ENCODE measurements at regions not wholly inside any gene's neighbourhood (a gene's known extent, or its start where the extent isn't known, plus 50 kb on each side); places are given as distances from the start of the nearest gene placed in this dataset.

DNA sequence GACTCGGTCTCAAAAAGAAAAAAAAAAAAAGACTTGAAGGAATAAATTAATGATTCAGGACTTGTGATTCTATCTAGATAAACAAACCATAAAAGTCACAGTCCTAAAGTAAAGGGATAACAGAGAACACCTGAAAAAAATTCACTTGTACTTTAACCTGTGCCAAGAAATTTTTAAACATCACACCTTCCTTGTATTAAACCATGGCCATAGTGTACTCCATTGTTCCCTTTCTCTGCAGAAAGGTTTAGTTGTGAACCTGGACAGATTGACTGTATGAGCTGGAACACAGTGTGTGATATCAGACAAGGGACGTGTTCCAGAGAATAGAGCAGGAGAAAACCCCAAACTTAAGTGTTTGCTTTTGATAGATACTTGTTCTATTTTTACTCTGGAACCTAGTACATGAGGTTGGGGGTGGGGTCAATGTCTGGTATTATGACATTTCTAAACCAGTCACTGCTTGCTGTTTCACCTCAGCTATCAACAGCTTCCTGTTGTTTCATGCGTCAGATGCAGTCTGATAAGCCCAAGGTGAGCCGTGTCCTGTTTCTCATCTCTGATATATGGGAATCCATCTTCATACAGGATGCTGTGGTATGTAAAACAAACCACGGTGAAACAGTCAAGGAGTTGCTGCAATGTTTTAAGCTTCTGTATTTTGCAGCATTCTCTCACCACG lies 62.5 kb upstream of the ITGA1 start:
- H3K4me3 ChIP-seq (ENCODE audit: low read depth, low read length): no peak overlapping the region
- TF ChIP-seq, protein P1, sequence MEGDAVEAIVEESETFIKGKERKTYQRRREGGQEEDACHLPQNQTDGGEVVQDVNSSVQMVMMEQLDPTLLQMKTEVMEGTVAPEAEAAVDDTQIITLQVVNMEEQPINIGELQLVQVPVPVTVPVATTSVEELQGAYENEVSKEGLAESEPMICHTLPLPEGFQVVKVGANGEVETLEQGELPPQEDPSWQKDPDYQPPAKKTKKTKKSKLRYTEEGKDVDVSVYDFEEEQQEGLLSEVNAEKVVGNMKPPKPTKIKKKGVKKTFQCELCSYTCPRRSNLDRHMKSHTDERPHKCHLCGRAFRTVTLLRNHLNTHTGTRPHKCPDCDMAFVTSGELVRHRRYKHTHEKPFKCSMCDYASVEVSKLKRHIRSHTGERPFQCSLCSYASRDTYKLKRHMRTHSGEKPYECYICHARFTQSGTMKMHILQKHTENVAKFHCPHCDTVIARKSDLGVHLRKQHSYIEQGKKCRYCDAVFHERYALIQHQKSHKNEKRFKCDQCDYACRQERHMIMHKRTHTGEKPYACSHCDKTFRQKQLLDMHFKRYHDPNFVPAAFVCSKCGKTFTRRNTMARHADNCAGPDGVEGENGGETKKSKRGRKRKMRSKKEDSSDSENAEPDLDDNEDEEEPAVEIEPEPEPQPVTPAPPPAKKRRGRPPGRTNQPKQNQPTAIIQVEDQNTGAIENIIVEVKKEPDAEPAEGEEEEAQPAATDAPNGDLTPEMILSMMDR (IDR thresholded peaks at IDR 0.05; ENCODE audit: low read depth, low read length): no peak

DNA sequence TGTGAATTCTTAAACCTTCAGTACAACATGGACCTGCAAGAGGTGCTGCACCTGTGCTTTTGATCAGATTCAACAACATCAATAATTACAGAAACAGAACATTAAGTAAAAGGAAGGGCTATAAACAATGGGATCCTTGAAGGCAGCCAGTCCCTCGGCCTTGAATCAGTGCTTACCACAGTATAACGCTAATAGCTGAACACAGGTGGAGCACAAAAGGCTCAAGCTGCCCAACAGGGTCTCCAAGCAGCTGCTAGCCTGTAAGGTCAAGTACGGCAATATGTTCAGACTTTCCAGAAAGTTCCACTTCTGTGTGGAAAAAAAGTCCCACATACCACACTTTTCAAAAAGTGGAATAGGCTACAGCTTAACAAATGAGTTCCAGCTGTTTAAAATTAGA lies 61.9 kb upstream of the ITGA1 start:
- TF ChIP-seq, protein P1 (IDR thresholded peaks at IDR 0.05; ENCODE audit: low read depth, low read length): no peak
- no peak overlapping the region for H3K4me3 ChIP-seq (ENCODE audit: low read depth, low read length)

DNA sequence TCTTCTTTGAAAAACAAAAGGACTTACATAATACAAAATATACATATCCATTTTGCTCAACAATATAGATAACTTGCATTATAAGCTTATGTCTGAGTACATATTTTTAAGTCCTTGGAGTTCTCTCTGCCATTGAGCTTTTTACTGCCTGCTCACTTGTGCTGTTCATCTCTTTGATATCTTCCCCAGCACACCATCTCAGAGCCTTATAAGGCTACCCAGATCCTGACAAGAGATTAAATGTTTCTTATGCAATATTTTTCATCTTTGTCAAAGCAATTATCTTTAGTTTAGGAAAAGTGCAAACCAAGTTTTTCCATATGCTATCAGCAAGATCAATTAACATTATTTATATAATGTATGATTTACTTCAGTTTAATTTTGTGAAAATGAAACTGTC lies 60.7 kb upstream of the ITGA1 start:
- TF ChIP-seq, protein P1 (IDR thresholded peaks at IDR 0.05; ENCODE audit: low read depth, low read length): no peak

DNA sequence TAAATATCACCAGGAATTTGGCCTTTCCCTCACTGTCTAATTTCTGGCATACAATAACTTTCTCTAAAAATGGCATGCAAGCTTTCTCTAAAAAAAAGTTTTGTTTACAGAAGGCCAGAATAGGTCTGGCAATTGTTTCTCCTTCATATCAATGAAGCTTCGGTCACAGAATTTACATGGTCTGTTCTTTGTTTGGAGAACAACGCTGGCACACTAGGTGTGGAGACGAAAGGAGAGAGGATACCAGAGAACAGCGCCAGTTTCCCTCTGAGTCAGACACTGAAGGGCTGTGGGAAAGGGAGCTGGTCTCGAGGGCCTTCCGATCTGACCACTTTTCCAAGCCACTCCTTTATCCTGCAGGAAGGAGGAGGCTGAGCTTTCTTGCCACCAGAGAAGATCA lies 60.1 kb upstream of the ITGA1 start:
- H3K4me3 ChIP-seq (ENCODE audit: low read depth, low read length): no peak overlapping the region
- TF ChIP-seq, protein P1 (IDR thresholded peaks at IDR 0.05; ENCODE audit: low read depth, low read length): no peak

More for the DNA sequence above, 60.7 kb upstream of the ITGA1 start:
- no peak overlapping the region for H3K4me3 ChIP-seq (ENCODE audit: low read depth, low read length)

DNA sequence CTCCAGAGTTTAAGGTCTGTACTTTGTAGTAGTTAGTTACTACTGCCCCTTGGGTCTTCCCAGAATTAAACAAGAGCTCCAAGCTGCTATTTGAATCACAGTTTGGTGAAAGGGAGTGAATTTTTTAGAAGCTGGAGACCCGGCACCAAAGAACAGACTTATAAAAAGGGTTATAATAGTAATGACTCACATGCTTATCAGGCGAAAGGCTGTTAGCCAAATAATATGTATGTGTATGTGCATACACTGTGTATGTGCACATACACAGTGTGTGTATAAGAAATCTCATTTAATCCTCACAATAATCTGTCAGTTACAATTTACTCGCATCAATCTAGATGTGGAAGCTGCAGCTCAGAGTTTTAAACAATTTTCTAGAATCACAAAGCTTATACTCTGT lies 59.5 kb upstream of the ITGA1 start:
- TF ChIP-seq, protein P1 (IDR thresholded peaks at IDR 0.05; ENCODE audit: low read depth, low read length): no peak
- H3K4me3 ChIP-seq (ENCODE audit: low read depth, low read length): no peak overlapping the region

DNA sequence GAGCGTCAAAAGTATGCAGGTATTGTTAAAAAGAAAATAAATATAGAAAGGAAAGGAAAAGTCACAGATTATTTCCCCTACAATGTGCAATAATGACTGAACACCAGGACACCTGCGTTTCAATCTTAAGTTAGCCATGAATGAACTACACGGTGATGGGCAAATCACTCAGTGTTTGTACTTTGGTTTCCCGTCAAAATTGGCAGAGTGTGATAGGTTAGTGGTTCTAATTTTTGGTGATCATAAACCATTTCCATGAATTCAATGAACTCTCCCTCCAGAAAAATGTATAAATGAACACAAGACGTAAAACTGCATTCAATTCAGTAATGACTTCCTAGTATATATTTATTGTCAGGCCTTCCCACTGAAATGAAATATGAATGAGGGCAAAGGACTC lies 59.0 kb upstream of the ITGA1 start:
- TF ChIP-seq, protein P1 (IDR thresholded peaks at IDR 0.05; ENCODE audit: low read depth, low read length): no peak
- no peak overlapping the region for H3K4me3 ChIP-seq (ENCODE audit: low read depth, low read length)

DNA sequence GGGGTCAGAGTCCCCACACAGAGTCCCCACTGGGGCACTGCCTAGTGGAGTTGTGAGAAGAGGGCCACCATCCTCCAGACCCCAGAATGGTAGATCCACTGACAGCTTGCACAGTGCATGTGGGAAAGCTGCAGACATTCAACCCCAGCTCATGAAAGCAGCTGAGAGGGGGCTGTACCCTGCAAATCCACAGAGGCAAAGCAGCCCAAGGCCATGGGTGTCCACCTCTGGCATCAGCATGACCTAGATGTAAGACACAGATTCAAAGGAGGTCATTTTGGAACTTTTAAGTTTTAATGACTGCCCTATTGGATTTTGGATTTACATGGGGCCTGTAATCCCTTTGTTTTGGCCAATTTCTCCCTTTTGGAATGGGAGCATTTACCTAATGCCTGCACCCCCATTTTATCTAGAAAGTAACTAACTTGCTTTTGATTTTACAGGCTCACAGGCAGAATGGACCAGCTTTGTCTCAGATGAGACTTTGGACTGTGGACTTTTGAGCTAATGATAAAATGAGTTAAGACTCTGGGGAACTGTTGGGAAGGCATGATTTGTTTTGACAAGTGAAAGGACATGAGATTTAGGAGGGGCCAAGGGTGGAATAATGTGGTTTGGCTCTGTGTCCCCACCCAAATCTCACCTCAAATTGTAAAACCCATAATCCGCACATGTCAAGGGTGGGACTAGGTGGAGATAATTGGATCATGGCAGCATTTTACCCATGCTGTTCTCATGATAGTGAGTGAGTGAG lies 56.3 kb upstream of the ITGA1 start:
- TF ChIP-seq, protein P1 (IDR thresholded peaks at IDR 0.05; ENCODE audit: low read depth, low read length): no peak
- no peak overlapping the region for H3K4me3 ChIP-seq (ENCODE audit: low read depth, low read length)

Measured in WI38 (cell line).